ENCODE measurements at regions not wholly inside any gene's neighbourhood (a gene's known extent, or its start where the extent isn't known, plus 50 kb on each side); places are given as distances from the start of the nearest gene placed in this dataset.

DNA sequence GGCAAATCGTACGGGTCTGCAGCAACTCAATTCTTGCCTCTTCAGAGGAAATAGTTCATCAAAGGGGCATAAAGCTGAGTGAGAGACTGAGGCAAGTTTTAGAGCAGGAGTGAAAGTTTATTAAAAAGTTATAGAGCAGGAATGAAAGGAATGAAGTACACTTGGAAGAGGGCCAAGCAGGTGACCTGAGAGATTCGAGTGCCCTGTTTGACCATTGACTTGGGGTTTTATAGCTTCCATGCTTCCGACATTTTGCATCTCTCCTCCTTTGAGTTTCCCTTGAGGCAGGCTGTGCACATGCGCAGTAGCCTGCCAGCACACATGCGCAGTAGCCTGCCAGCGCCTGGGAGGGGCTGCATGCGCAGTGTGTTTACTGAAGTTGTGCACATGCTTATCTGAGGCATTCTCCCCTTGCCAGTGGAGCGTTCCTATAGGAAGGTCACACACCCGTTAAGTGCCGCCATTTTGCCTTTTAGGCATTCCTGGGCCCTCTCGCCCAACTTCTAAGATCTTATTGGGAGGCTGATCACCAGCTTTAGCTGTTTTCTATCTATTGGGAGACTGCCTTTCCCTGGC is 265.5 kb upstream of the MGAT5 start:
- no peaks in the 10 kb centered on the region for H3K79me2 ChIP-seq (ENCODE audit: control insufficient read depth, insufficient read depth, low read length)
- DNase-seq (ENCODE audit: low read depth in 2 of 2): no peak
- no peaks in the 10 kb centered on the region for H3K9me3 ChIP-seq (ENCODE audit: control insufficient read depth, insufficient read depth, low read depth, low read length)
- H3K27ac ChIP-seq (ENCODE audit: insufficient read depth, low read length): no peak overlapping the region
- peaks cover 2% of the 10 kb centered on the region for H3K4me1 ChIP-seq (ENCODE audit: control insufficient read depth, extremely low read depth, insufficient read depth, low read length)
- no peaks in the 10 kb centered on the region for H4K20me1 ChIP-seq (ENCODE audit: control insufficient read depth, extremely low read depth, insufficient read depth, low read length)
- no peak overlapping the region for H3K9ac ChIP-seq (ENCODE audit: insufficient read depth, low read length)
- H3K27me3 ChIP-seq (ENCODE audit: control insufficient read depth, insufficient read depth, low read length): no peaks in the 10 kb centered on the region
- no peak overlapping the region for H2AFZ ChIP-seq (ENCODE audit: low read length)
- H3K36me3 ChIP-seq (ENCODE audit: control insufficient read depth, insufficient read depth, low read length): no peaks in the 10 kb centered on the region
- TF ChIP-seq, protein P1, sequence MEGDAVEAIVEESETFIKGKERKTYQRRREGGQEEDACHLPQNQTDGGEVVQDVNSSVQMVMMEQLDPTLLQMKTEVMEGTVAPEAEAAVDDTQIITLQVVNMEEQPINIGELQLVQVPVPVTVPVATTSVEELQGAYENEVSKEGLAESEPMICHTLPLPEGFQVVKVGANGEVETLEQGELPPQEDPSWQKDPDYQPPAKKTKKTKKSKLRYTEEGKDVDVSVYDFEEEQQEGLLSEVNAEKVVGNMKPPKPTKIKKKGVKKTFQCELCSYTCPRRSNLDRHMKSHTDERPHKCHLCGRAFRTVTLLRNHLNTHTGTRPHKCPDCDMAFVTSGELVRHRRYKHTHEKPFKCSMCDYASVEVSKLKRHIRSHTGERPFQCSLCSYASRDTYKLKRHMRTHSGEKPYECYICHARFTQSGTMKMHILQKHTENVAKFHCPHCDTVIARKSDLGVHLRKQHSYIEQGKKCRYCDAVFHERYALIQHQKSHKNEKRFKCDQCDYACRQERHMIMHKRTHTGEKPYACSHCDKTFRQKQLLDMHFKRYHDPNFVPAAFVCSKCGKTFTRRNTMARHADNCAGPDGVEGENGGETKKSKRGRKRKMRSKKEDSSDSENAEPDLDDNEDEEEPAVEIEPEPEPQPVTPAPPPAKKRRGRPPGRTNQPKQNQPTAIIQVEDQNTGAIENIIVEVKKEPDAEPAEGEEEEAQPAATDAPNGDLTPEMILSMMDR (conservative IDR thresholded peaks at IDR 0.05 in 1 of 2, IDR thresholded peaks at IDR 0.05 in 1 of 2; ENCODE audit: low read depth in 1 of 2, low read length in 2 of 2): no peak
- TF ChIP-seq EZH2 (IDR thresholded peaks at IDR 0.05; ENCODE audit: low read length, missing control alignments): no peak
- no peak overlapping the region for H3K4me3 ChIP-seq (replicated peaks in 1 of 4; ENCODE audit: control extremely low read depth in 1 of 4, insufficient read depth in 1 of 4, low read depth in 3 of 4, low read length in 4 of 4)
- no peak overlapping the region for H3K4me2 ChIP-seq (ENCODE audit: extremely low read depth, insufficient read depth, low read length)

DNA sequence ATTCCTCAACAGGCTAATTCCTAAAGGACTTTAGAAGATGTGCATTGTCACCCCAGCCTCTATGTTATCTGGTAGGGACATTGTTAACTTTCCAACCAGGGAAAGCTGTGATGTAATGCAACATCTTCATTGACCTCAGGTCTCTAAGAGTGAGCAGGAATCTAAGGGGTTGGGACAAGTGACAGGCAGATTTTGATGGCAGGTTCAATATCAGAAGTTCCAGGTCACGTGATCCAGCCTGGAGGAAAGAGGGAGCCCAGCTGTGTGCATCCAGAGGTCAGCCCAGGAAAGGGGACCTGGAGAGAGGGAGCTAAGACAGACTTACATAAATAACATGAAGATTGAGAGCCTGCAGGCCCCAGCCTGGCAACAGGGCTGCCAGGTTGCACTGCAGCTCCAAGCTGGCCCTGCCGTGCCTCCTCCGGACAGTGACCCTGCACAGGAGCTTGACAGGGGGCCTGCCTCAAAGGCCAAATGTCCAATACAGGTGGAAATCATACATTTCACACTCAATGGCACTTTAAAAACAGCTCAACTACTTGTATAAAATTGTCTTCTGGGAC is 262.2 kb upstream of the MGAT5 start:
- H4K20me1 ChIP-seq (ENCODE audit: control insufficient read depth, extremely low read depth, insufficient read depth, low read length): no peaks in the 10 kb centered on the region
- H3K36me3 ChIP-seq (ENCODE audit: control insufficient read depth, insufficient read depth, low read length): no peaks in the 10 kb centered on the region
- H3K79me2 ChIP-seq (ENCODE audit: control insufficient read depth, insufficient read depth, low read length): no peaks in the 10 kb centered on the region
- H3K4me2 ChIP-seq (ENCODE audit: extremely low read depth, insufficient read depth, low read length): no peak overlapping the region
- TF ChIP-seq EZH2 (IDR thresholded peaks at IDR 0.05; ENCODE audit: low read length, missing control alignments): no peak
- TF ChIP-seq, protein P1 (conservative IDR thresholded peaks at IDR 0.05 in 1 of 2, IDR thresholded peaks at IDR 0.05 in 1 of 2; ENCODE audit: low read depth in 1 of 2, low read length in 2 of 2): no peak
- no peak overlapping the region for H3K4me3 ChIP-seq (replicated peaks in 1 of 4; ENCODE audit: control extremely low read depth in 1 of 4, insufficient read depth in 1 of 4, low read depth in 3 of 4, low read length in 4 of 4)
- no peak overlapping the region for H3K9ac ChIP-seq (ENCODE audit: insufficient read depth, low read length)
- H3K27ac ChIP-seq (ENCODE audit: insufficient read depth, low read length): no peak overlapping the region
- DNase-seq (ENCODE audit: low read depth in 2 of 2): no peak
- H3K27me3 ChIP-seq (ENCODE audit: control insufficient read depth, insufficient read depth, low read length): no peaks in the 10 kb centered on the region
- peaks cover 2% of the 10 kb centered on the region for H3K4me1 ChIP-seq (ENCODE audit: control insufficient read depth, extremely low read depth, insufficient read depth, low read length)
- H3K9me3 ChIP-seq (ENCODE audit: control insufficient read depth, insufficient read depth, low read depth, low read length): no peaks in the 10 kb centered on the region
- H2AFZ ChIP-seq (ENCODE audit: low read length): no peak overlapping the region

GRCh38 chr2:133992454-133992853 is 261.4 kb upstream of the MGAT5 start:
- Histone ChIP-seq H4K20me1 (ENCODE audit: control insufficient read depth, extremely low read depth, insufficient read depth, low read length) (no peaks in the 10 kb centered on the region), H3K27ac (ENCODE audit: insufficient read depth, low read length) (no peak overlapping the region), H3K79me2 (ENCODE audit: control insufficient read depth, insufficient read depth, low read length) (no peaks in the 10 kb centered on the region), H3K4me1 (ENCODE audit: control insufficient read depth, extremely low read depth, insufficient read depth, low read length) (no peaks in the 10 kb centered on the region), H3K4me3 (replicated peaks in 1 of 4; ENCODE audit: control extremely low read depth in 1 of 4, insufficient read depth in 1 of 4, low read depth in 3 of 4, low read length in 4 of 4) (no peak overlapping the region), H3K9me3 (ENCODE audit: control insufficient read depth, insufficient read depth, low read depth, low read length) (no peaks in the 10 kb centered on the region), H3K9ac (ENCODE audit: insufficient read depth, low read length) (no peak overlapping the region), H3K36me3 (ENCODE audit: control insufficient read depth, insufficient read depth, low read length) (no peaks in the 10 kb centered on the region), H2AFZ (ENCODE audit: low read length) (no peak overlapping the region), H3K4me2 (ENCODE audit: extremely low read depth, insufficient read depth, low read length) (no peak overlapping the region), H3K27me3 (ENCODE audit: control insufficient read depth, insufficient read depth, low read length) (no peaks in the 10 kb centered on the region)
- TF ChIP-seq EZH2 (IDR thresholded peaks at IDR 0.05; ENCODE audit: low read length, missing control alignments): no peak
- TF ChIP-seq, protein P1 (conservative IDR thresholded peaks at IDR 0.05 in 1 of 2, IDR thresholded peaks at IDR 0.05 in 1 of 2; ENCODE audit: low read depth in 1 of 2, low read length in 2 of 2): no peak
- no peak for DNase-seq (ENCODE audit: low read depth in 2 of 2)
